Non-pigmented ciliary epithelial cell (primary cell): ENCODE measurements at regions not wholly inside any gene's neighbourhood (a gene's known extent, or its start where the extent isn't known, plus 50 kb on each side); places are given as distances from the start of the nearest gene placed in this dataset.

Experiments
- DNase-seq: peaks from one replicate; pipeline ENCODE4 v3.0.0-alpha.2; 2010; ENCODE audit warnings: low read depth

GRCh38 chrX:39805825-39806224 lies 291.9 kb downstream of the BCOR start:
- no peak for DNase-seq

- peak; percentile 43 for DNase-seq
These were observed 289.3 kb downstream of the BCOR start for GRCh38 chrX:39808471-39808917.

GRCh38 chrX:39809331-39809730 lies 288.4 kb downstream of the BCOR start:
- peak; percentile 38 for DNase-seq

GRCh38 chrX:39810901-39811300 lies 286.9 kb downstream of the BCOR start:
- no peak for DNase-seq

GRCh38 chrX:39811376-39811775 lies 286.4 kb downstream of the BCOR start:
- DNase-seq, result no peak

- DNase-seq, result no peak
These were observed 284.0 kb downstream of the BCOR start for GRCh38 chrX:39813631-39814277.

GRCh38 chrX:39814391-39814790 lies 283.4 kb downstream of the BCOR start:
- no peak for DNase-seq

GRCh38 chrX:39815631-39816030 lies 282.1 kb downstream of the BCOR start:
- DNase-seq, result no peak

- DNase-seq, result no peak
These were observed 280.7 kb downstream of the BCOR start for GRCh38 chrX:39816871-39817731.

- DNase-seq, result no peak
These were observed 279.8 kb downstream of the BCOR start for GRCh38 chrX:39817754-39818470.

- no peak for DNase-seq
These were observed 279.0 kb downstream of the BCOR start for GRCh38 chrX:39818750-39819149.

- DNase-seq, result no peak
These were observed 277.6 kb downstream of the BCOR start for GRCh38 chrX:39819921-39820849.

- DNase-seq, result no peak
These were observed 276.6 kb downstream of the BCOR start for GRCh38 chrX:39820938-39821708.

- no peak for DNase-seq
These were observed 276.1 kb downstream of the BCOR start for GRCh38 chrX:39821709-39822095.

GRCh38 chrX:39822133-39822748 lies 275.5 kb downstream of the BCOR start:
- no peak for DNase-seq

- DNase-seq, result no peak
These were observed 274.3 kb downstream of the BCOR start for GRCh38 chrX:39823424-39823823.

GRCh38 chrX:39823854-39824253 lies 273.9 kb downstream of the BCOR start:
- no peak for DNase-seq

GRCh38 chrX:39826813-39827543 lies 270.8 kb downstream of the BCOR start:
- DNase-seq, result no peak

GRCh38 chrX:39827951-39828350 lies 269.8 kb downstream of the BCOR start:
- DNase-seq, result no peak

GRCh38 chrX:39828971-39829370 lies 268.8 kb downstream of the BCOR start:
- no peak for DNase-seq
